Osteoblast (primary cell): ENCODE measurements at regions not wholly inside any gene's neighbourhood (a gene's known extent, or its start where the extent isn't known, plus 50 kb on each side); places are given as distances from the start of the nearest gene placed in this dataset.

Experiments used
- DNase-seq: peaks from one replicate; pipeline ENCODE4 v3.0.0; 2011; ENCODE audit warnings: low spot score, mixed read lengths; ENCODE audit not compliant: insufficient read length; ENCODE audit errors: missing footprints
- H2AFZ ChIP-seq: 2 replicates; pipeline ENCODE4 v1.6.0; 2011; ENCODE audit warnings: mild to moderate bottlenecking, low read length
- H3K27ac ChIP-seq: 2 replicates; pipeline ENCODE4 v1.5.1; 2011; ENCODE audit warnings: mild to moderate bottlenecking, low read depth, low read length, moderate library complexity
- H3K27me3 ChIP-seq: 2 replicates; pipeline ENCODE4 v1.6.0; 2012; ENCODE audit warnings: mild to moderate bottlenecking, control low read depth, inconsistent platforms, low read length, moderate library complexity; ENCODE audit not compliant: insufficient read depth
- H3K36me3 ChIP-seq: 2 replicates; pipeline ENCODE4 v1.5.1; 2011; ENCODE audit warnings: mild to moderate bottlenecking, low read length, control low read depth, moderate library complexity; ENCODE audit not compliant: insufficient read depth
- H3K4me1 ChIP-seq: 2 replicates; pipeline ENCODE4 v1.5.1; 2011; ENCODE audit warnings: mild to moderate bottlenecking, low read length, control low read depth, moderate library complexity; ENCODE audit not compliant: insufficient read depth
- H3K4me2 ChIP-seq: 2 replicates; pipeline ENCODE4 v1.6.0; 2011; ENCODE audit warnings: mild to moderate bottlenecking, low read length; ENCODE audit not compliant: insufficient read depth
- H3K4me3 ChIP-seq: fragments of 200-600 bp; sonication (generic); 3 replicates; pipeline ENCODE4 v1.5.1; 2012; ENCODE audit warnings: mild to moderate bottlenecking, low read length, inconsistent platforms; ENCODE audit not compliant: insufficient read depth
- H3K79me2 ChIP-seq: 2 replicates; pipeline ENCODE4 v1.6.0; 2012; ENCODE audit warnings: mild to moderate bottlenecking, low read length, control low read depth, inconsistent platforms; ENCODE audit not compliant: insufficient read depth
- H3K9me3 ChIP-seq: 2 replicates; pipeline ENCODE4 v1.5.1; 2011; ENCODE audit warnings: low read depth, low read length, control low read depth
- H4K20me1 ChIP-seq: 2 replicates; pipeline ENCODE4 v1.6.0; 2012; ENCODE audit warnings: mild to moderate bottlenecking, low read length, control low read depth; ENCODE audit not compliant: insufficient read depth
- TF ChIP-seq, protein P1 (sequence below): IDR thresholded peaks from 2 replicates; pipeline ENCODE4 v1.5.1; 2011; ENCODE audit warnings: mild to moderate bottlenecking, low read depth, low read length, moderate library complexity; ENCODE audit errors: extremely low read depth

DNA sequence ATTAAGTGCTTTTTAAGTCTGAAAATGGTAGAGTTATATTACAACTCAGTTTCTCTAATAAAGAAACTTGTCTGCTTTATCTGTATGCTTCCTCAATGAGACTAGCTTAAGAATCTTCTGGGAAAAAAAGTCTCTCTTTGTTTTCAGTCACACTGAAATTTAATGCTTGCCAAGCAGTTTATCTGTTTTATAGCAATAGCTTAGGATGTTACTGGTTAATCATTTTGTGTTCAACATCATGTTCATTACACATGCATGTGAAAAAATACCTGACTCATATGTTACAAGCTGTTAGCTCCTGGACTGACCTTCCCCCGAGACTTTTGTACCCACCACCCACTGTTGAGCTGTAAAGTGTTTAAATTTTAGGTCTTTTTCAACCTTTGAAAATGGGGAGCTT lies 706.2 kb upstream of the CBLB start:
- Histone ChIP-seq H4K20me1 (no peaks in the 10 kb centered on the region), H2AFZ (no peak overlapping the region), H3K9me3 (no peaks in the 10 kb centered on the region), H3K36me3 (no peaks in the 10 kb centered on the region), H3K4me2 (no peak overlapping the region), H3K27me3 (no peaks in the 10 kb centered on the region), H3K27ac (no peak overlapping the region), H3K4me1 (peaks cover 15% of the 10 kb centered on the region), H3K4me3 (no peak overlapping the region), H3K79me2 (no peaks in the 10 kb centered on the region)
- TF ChIP-seq, protein P1, sequence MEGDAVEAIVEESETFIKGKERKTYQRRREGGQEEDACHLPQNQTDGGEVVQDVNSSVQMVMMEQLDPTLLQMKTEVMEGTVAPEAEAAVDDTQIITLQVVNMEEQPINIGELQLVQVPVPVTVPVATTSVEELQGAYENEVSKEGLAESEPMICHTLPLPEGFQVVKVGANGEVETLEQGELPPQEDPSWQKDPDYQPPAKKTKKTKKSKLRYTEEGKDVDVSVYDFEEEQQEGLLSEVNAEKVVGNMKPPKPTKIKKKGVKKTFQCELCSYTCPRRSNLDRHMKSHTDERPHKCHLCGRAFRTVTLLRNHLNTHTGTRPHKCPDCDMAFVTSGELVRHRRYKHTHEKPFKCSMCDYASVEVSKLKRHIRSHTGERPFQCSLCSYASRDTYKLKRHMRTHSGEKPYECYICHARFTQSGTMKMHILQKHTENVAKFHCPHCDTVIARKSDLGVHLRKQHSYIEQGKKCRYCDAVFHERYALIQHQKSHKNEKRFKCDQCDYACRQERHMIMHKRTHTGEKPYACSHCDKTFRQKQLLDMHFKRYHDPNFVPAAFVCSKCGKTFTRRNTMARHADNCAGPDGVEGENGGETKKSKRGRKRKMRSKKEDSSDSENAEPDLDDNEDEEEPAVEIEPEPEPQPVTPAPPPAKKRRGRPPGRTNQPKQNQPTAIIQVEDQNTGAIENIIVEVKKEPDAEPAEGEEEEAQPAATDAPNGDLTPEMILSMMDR = no peak
- no peak for DNase-seq

DNA sequence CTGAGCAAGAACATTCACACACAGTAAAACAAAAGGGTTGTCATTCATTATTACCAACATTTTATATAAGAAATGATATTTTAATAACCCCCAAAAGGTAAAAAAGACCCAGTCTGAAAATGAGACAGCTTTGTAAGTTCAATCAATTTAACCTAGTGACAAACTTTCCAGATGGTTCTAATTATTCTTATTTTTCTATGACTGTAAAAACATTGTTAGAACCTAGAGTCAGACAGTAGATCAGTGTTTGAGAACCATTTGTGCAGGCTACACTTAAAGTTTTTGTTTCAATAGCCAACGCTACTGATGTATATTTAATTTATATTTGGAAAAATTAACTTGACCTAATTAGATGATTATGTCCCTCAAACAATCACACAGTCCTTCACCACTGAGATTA lies 708.4 kb upstream of the CBLB start:
- no peaks in the 10 kb centered on the region for H3K79me2 ChIP-seq
- DNase-seq = no peak
- TF ChIP-seq, protein P1 = no peak

DNA sequence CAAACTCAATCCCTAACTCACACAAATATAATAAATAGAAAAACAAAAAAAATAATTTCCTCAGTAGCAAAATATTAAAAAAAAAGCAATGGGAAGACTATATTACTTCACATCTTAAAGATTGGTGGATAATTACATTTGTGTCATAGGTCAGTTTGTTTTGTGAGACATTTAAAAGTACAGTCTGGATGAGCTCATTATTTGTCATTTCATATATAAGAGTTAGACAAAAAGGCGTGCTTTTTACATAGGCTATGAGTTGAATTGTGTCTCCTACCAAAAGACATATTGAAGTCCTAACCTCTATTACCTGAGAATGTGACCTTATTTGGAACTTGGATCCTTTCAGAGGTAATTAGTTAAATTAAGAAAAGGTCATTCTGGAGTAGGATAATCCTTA lies 710.1 kb upstream of the CBLB start:
- no peaks in the 10 kb centered on the region for H4K20me1 ChIP-seq
- H3K27ac ChIP-seq = peak overlapping the region; percentile 9
- H2AFZ ChIP-seq = no peak overlapping the region
- TF ChIP-seq, protein P1 = no peak
- H3K4me1 ChIP-seq = peaks cover 26% of the 10 kb centered on the region
- H3K36me3 ChIP-seq = no peaks in the 10 kb centered on the region
- no peak overlapping the region for H3K4me3 ChIP-seq
- no peaks in the 10 kb centered on the region for H3K27me3 ChIP-seq
- no peak overlapping the region for H3K4me2 ChIP-seq
- no peak for DNase-seq
- H3K79me2 ChIP-seq = no peaks in the 10 kb centered on the region
- H3K9me3 ChIP-seq = no peaks in the 10 kb centered on the region

More for the DNA sequence above, 708.4 kb upstream of the CBLB start:
- H3K36me3 ChIP-seq = no peaks in the 10 kb centered on the region
- H3K27ac ChIP-seq = no peak overlapping the region
- no peak overlapping the region for H3K4me2 ChIP-seq
- H4K20me1 ChIP-seq = no peaks in the 10 kb centered on the region
- H3K27me3 ChIP-seq = no peaks in the 10 kb centered on the region
- H3K9me3 ChIP-seq = no peaks in the 10 kb centered on the region
- no peak overlapping the region for H2AFZ ChIP-seq
- peaks cover 19% of the 10 kb centered on the region for H3K4me1 ChIP-seq
- H3K4me3 ChIP-seq = no peak overlapping the region

DNA sequence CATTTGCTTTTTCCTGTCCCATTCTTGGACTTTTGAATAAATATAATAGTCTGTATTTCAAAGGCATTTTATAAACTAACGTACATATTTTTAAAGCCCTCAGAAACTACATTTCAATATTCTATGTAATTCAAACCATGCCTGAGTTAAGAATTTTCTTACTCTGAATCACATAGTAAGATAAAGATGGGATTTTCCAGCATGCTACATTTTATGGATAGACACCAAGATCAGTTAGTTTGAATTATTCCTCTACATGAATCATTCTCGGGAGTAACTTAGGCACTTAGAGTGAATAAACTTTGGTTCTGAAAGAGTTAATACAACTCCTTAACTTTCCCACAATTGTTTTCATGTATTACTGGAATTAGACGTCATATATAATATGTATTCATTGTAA lies 713.3 kb upstream of the CBLB start:
- Histone ChIP-seq H3K9me3 (no peaks in the 10 kb centered on the region), H3K27me3 (no peaks in the 10 kb centered on the region), H3K4me2 (no peak overlapping the region), H3K79me2 (no peaks in the 10 kb centered on the region), H3K4me1 (peaks cover 33% of the 10 kb centered on the region), H3K4me3 (no peak overlapping the region), H2AFZ (no peak overlapping the region), H3K36me3 (no peaks in the 10 kb centered on the region), H3K27ac (no peak overlapping the region), H4K20me1 (no peaks in the 10 kb centered on the region)
- TF ChIP-seq, protein P1 = no peak
- no peak for DNase-seq
